SK-N-SH (cell line): ENCODE measurements at regions not wholly inside any gene's neighbourhood (a gene's known extent, or its start where the extent isn't known, plus 50 kb on each side); places are given as distances from the start of the nearest gene placed in this dataset.

Source experiments
- CTCF ChIA-PET: fragments of 300-600, 350-600 bp; formaldehyde crosslinking; extraction: SDS; loops from one replicate; lab custom pipeline; 2021; lab: Yijun Ruan, JAX
- POLR2A ChIA-PET: fragments of 350-600 bp; sonication (Branson Sonifier 250); formaldehyde crosslinking; extraction: SDS; loops from one replicate; lab custom pipeline; 2020; ENCODE audit warnings: antibody characterized with exemption, inconsistent platforms; lab: Yijun Ruan, JAX
- DNase-seq: peaks from one replicate; pipeline ENCODE4 v3.0.0; 2012
- H2AFZ ChIP-seq: fragments of 200-600 bp; sonication (generic); 2 replicates; pipeline ENCODE4 v1.8.1; 2016; ENCODE audit warnings: antibody characterized with exemption, mild to moderate bottlenecking, low read depth
- H3F3A ChIP-seq: fragments of 200-600 bp; sonication (generic); replicated peaks from 2 replicates; pipeline ENCODE3; 2016; ENCODE audit warnings: antibody characterized with exemption, mild to moderate bottlenecking; ENCODE audit not compliant: insufficient read depth
- H3K27ac ChIP-seq, 2 experiments: fragments of 200-500 bp in 1 of 2; fragments of 200-600 bp in 1 of 2; sonication (Bioruptor generic) in 1 of 2; sonication (generic), shearing (Covaris generic) in 1 of 2; 2 replicates each; pipeline versions ENCODE4 v1.5.1 to v1.6.1; 2014 to 2016; ENCODE audit warnings: low read depth in 2 of 2, inconsistent platforms in 1 of 2, low read length in 1 of 2, mild to moderate bottlenecking in 1 of 2, mixed read lengths in 1 of 2
- H3K27me3 ChIP-seq: fragments of 200-600 bp; sonication (generic), shearing (Covaris generic); 2 replicates; pipeline ENCODE4 v1.6.1; 2016; ENCODE audit warnings: mixed run types; ENCODE audit not compliant: insufficient read depth
- H3K36me3 ChIP-seq, 2 experiments: fragments of 200-500 bp in 1 of 2; fragments of 200-600 bp in 1 of 2; sonication (Bioruptor generic) in 1 of 2; sonication (generic) in 1 of 2; replicated peaks in 1 of 2; 2 replicates each; pipeline versions ENCODE3 to v1.5.1; 2014 to 2016; ENCODE audit warnings: low read length in 1 of 2, mild to moderate bottlenecking in 1 of 2; ENCODE audit not compliant: insufficient read depth in 2 of 2, control insufficient read depth in 1 of 2
- H3K4me1 ChIP-seq, 2 experiments: fragments of 200-500 bp in 1 of 2; fragments of 200-600 bp in 1 of 2; sonication (Bioruptor generic) in 1 of 2; sonication (generic), shearing (Covaris generic) in 1 of 2; 2 replicates each; pipeline versions ENCODE4 v1.5.1 to v1.6.1; 2014 to 2016; ENCODE audit warnings: low read depth in 1 of 2, low read length in 1 of 2, mixed run types in 1 of 2; ENCODE audit not compliant: insufficient read depth in 2 of 2, control insufficient read depth in 1 of 2
- H3K4me2 ChIP-seq: fragments of 200-600 bp; sonication (generic), shearing (Covaris generic); 2 replicates; pipeline ENCODE4 v1.6.1; 2017; ENCODE audit warnings: mixed run types
- H3K4me3 ChIP-seq, 2 experiments: fragments of 200-500 bp in 1 of 2; fragments of 200-600 bp in 1 of 2; sonication (Bioruptor generic) in 1 of 2; sonication (generic), shearing (Covaris generic) in 1 of 2; 2 replicates each; pipeline versions ENCODE4 v1.5.1 to v1.8.1; 2014 to 2016; ENCODE audit warnings: low read depth in 2 of 2, inconsistent platforms in 1 of 2, low read length in 1 of 2, mild to moderate bottlenecking in 1 of 2, mixed read lengths in 1 of 2, moderate library complexity in 1 of 2
- H3K79me2 ChIP-seq: fragments of 200-600 bp; sonication (generic); 2 replicates; pipeline ENCODE4 v1.8.1; 2017; ENCODE audit warnings: mild to moderate bottlenecking; ENCODE audit not compliant: insufficient read depth
- H3K9ac ChIP-seq: fragments of 200-600 bp; sonication (generic); 2 replicates; pipeline ENCODE4 v1.6.1; 2017; ENCODE audit warnings: mixed run types
- H3K9me2 ChIP-seq: fragments of 200-600 bp; sonication (generic); 2 replicates; pipeline ENCODE4 v1.6.1; 2017; ENCODE audit warnings: mixed run types
- H3K9me3 ChIP-seq: fragments of 200-600 bp; sonication (generic); 2 replicates; pipeline ENCODE4 v1.6.1; 2017; ENCODE audit warnings: mixed run types, mild to moderate bottlenecking, moderate library complexity
- H4K20me1 ChIP-seq: fragments of 200-600 bp; sonication (generic); 2 replicates; pipeline ENCODE4 v1.6.1; 2017; ENCODE audit warnings: mild to moderate bottlenecking, mixed run types; ENCODE audit not compliant: insufficient read depth
- CHD2 ChIP-seq: fragments of 150-350 bp; IDR thresholded peaks from 2 replicates; pipeline ENCODE4 v1.6.1; 2018; ENCODE audit warnings: low read length; ENCODE audit not compliant: partially characterized antibody
- ELF1 ChIP-seq: IDR thresholded peaks from 2 replicates; pipeline ENCODE4 v1.4.0; 2012
- EP300 ChIP-seq, 2 experiments: IDR thresholded peaks; 2 replicates each; pipeline versions ENCODE4 v1.4.0 to v1.6.1; 2012; ENCODE audit warnings: borderline replicate concordance in 1 of 2, low read depth in 1 of 2, low read length in 1 of 2
- EZH2phosphoT487 ChIP-seq: fragments of 200-600 bp; sonication (generic); IDR thresholded peaks from 2 replicates; pipeline ENCODE4 v1.6.1; 2017; ENCODE audit warnings: low read depth, mixed run types, mild to moderate bottlenecking, antibody characterized with exemption, moderate library complexity, borderline replicate concordance
- FOSL2 ChIP-seq: IDR thresholded peaks from 2 replicates; pipeline ENCODE4 v1.4.0; 2012; ENCODE audit warnings: low read depth, mild to moderate bottlenecking, moderate library complexity, borderline replicate concordance
- FOXJ3 ChIP-seq: sonication (generic); formaldehyde crosslinking; IDR thresholded peaks from 2 replicates; pipeline ENCODE4 v1.5.1; 2020; ENCODE audit warnings: mild to moderate bottlenecking, missing genetic modification reagents
- GABPA ChIP-seq: IDR thresholded peaks from 2 replicates; pipeline ENCODE4 v1.4.0; 2012; ENCODE audit warnings: low read depth, mild to moderate bottlenecking
- JUND ChIP-seq: IDR thresholded peaks from 2 replicates; pipeline ENCODE4 v1.4.0; 2012
- MEF2A ChIP-seq: IDR thresholded peaks from 2 replicates; pipeline ENCODE4 v1.4.0; 2012; ENCODE audit warnings: low read depth, borderline replicate concordance
- MXI1 ChIP-seq: IDR thresholded peaks from 2 replicates; pipeline ENCODE4 v1.6.1; 2012; ENCODE audit warnings: mild to moderate bottlenecking, low read depth, low read length, improper control_type of control experiment
- NFIC ChIP-seq: IDR thresholded peaks from 2 replicates; pipeline ENCODE4 v1.4.0; 2012; ENCODE audit warnings: borderline replicate concordance
- NRF1 ChIP-seq: IDR thresholded peaks from 2 replicates; pipeline ENCODE4 v1.6.1; 2012; ENCODE audit warnings: low read depth, mild to moderate bottlenecking, low read length
- POLR2AphosphoS5 ChIP-seq: IDR thresholded peaks from 2 replicates; pipeline ENCODE4 v1.6.1; 2012; ENCODE audit warnings: low read depth, low read length
- RFX5 ChIP-seq: IDR thresholded peaks from 2 replicates; pipeline ENCODE4 v1.6.1; 2012; ENCODE audit warnings: mild to moderate bottlenecking, improper control_type of control experiment, low read length
- SIN3A ChIP-seq: IDR thresholded peaks from 2 replicates; pipeline ENCODE4 v1.6.1; 2012; ENCODE audit warnings: low read depth, mild to moderate bottlenecking, low read length, moderate library complexity, borderline replicate concordance
- SMC3 ChIP-seq: IDR thresholded peaks from 2 replicates; pipeline ENCODE4 v1.6.1; 2012; ENCODE audit warnings: low read depth, low read length, improper control_type of control experiment
- TAF1 ChIP-seq: IDR thresholded peaks from 2 replicates; pipeline ENCODE4 v1.6.1; 2012; ENCODE audit warnings: low read depth, mild to moderate bottlenecking, low read length, moderate library complexity, borderline replicate concordance
- YY1 ChIP-seq: IDR thresholded peaks from 2 replicates; pipeline ENCODE4 v1.4.0; 2012; ENCODE audit warnings: low read depth, mild to moderate bottlenecking
- WGBS: methylation state at CpG from one replicate; pipeline ENCODE4 v1.1.6; 2017; ENCODE audit warnings: low lambda C conversion rate; 5-methylcytosine and 5-hydroxymethylcytosine counted together
- TF ChIP-seq, protein P1 (sequence below): IDR thresholded peaks from 2 replicates; pipeline ENCODE4 v1.4.0; 2012; ENCODE audit warnings: low read depth, borderline replicate concordance
- TF ChIP-seq, protein P2 (sequence below): IDR thresholded peaks from 2 replicates; pipeline ENCODE4 v1.4.0; 2012; ENCODE audit warnings: low read depth, borderline replicate concordance
- TF ChIP-seq, protein P3 (sequence below): fragments of 150-350 bp; IDR thresholded peaks from 2 replicates; pipeline ENCODE4 v1.6.1; 2016; ENCODE audit warnings: mild to moderate bottlenecking, low read depth, low read length
- TF ChIP-seq, protein P4 (sequence below): IDR thresholded peaks from 2 replicates; pipeline ENCODE4; 2012

DNA sequence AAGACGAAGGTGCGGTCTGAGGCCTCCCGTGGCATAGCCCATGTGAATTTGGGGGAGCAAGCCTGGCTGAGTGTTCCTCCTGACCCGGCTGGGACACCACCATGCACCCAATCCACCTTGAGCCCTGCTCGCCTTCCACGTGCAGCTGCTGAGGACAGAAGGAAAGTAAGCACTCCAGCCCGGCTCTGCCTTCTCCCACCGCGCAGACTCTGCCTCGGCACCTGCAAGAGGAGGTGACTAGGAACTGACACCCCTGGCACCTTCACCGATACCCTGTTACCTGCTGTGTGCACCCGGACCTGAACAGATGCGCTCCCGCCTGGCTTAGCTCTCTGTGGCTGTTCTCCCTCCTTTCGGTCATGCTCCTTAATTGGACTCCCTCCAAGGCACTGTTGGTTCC lies 57.0 kb upstream of the OPN4 start:
- H3F3A ChIP-seq: no peaks in the 10 kb centered on the region
- CTCF ChIA-PET: interaction anchor here (1.5 to 4.7 kb wide), 3 partner anchors 11 to 302 kb away, joined by 3 to 35 read pairs (median 3); no protein-coding TSS in a partner anchor
- WGBS: 79% methylated on average over 9 of the region's 15 CpGs
- H3K4me1 ChIP-seq: peaks cover 0 to 2% of the 10 kb centered on the region in 2 experiments; a peak in 1 of 4 replicates
- DNase-seq: no peak
- TF ChIP-seq GABPA (no peak), ELF1 (no peak), RFX5 (no peak), SMC3 (no peak), MXI1 (no peak), CHD2 (no peak), NFIC (no peak), YY1 (no peak), SIN3A (no peak), MEF2A (no peak), NRF1 (no peak), FOXJ3 (no peak), FOSL2 (no peak), TAF1 (no peak)
- TF ChIP-seq, protein P1, sequence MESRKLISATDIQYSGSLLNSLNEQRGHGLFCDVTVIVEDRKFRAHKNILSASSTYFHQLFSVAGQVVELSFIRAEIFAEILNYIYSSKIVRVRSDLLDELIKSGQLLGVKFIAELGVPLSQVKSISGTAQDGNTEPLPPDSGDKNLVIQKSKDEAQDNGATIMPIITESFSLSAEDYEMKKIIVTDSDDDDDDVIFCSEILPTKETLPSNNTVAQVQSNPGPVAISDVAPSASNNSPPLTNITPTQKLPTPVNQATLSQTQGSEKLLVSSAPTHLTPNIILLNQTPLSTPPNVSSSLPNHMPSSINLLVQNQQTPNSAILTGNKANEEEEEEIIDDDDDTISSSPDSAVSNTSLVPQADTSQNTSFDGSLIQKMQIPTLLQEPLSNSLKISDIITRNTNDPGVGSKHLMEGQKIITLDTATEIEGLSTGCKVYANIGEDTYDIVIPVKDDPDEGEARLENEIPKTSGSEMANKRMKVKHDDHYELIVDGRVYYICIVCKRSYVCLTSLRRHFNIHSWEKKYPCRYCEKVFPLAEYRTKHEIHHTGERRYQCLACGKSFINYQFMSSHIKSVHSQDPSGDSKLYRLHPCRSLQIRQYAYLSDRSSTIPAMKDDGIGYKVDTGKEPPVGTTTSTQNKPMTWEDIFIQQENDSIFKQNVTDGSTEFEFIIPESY: no peak
- TF ChIP-seq, protein P2, sequence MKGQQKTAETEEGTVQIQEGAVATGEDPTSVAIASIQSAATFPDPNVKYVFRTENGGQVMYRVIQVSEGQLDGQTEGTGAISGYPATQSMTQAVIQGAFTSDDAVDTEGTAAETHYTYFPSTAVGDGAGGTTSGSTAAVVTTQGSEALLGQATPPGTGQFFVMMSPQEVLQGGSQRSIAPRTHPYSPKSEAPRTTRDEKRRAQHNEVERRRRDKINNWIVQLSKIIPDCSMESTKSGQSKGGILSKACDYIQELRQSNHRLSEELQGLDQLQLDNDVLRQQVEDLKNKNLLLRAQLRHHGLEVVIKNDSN: no peak
- H3K9me3 ChIP-seq: no peaks in the 10 kb centered on the region
- POLR2A ChIA-PET: no interaction called here
- no peak overlapping the region for H3K27ac ChIP-seq
- no peak overlapping the region for H2AFZ ChIP-seq
- no peak overlapping the region for H3K4me2 ChIP-seq
- no peak overlapping the region for H3K9ac ChIP-seq
- H3K36me3 ChIP-seq: no peaks in the 10 kb centered on the region
- no peaks in the 10 kb centered on the region for H4K20me1 ChIP-seq
- H3K27me3 ChIP-seq: no peaks in the 10 kb centered on the region
- H3K9me2 ChIP-seq: no peaks in the 10 kb centered on the region
- H3K79me2 ChIP-seq: no peaks in the 10 kb centered on the region
- H3K4me3 ChIP-seq: no peak overlapping the region

DNA sequence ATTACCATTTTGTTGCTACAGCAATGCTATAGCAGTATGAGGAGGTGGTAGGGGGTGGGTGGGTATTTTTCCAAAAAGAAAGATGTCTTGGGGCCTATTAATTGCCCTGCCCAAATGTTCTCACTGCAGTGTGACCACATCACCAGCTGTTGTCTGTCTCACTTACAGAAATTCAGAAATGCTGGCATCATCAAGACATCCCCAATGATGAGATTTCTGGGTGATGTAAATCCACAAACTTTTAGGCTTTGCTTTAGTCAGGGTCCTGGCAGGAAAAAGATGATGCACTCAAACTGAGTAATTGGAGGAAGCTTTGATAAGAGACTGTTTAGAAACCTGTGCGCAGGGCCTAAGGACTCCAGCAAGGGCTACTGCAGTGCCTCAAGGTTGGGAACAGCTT lies 56.2 kb upstream of the OPN4 start:
- ChIA-PET CTCF (interaction anchor here (1.5 to 4.7 kb wide), 3 partner anchors 10 to 301 kb away, joined by 3 to 35 read pairs (median 3); no protein-coding TSS in a partner anchor), POLR2A (no interaction called here)
- H3K4me2 ChIP-seq: no peak overlapping the region
- H2AFZ ChIP-seq: no peak overlapping the region
- no peak for DNase-seq
- H3K4me1 ChIP-seq: peaks cover 0 to 2% of the 10 kb centered on the region in 2 experiments; a peak in 1 of 4 replicates
- H3K36me3 ChIP-seq: no peaks in the 10 kb centered on the region
- H3K79me2 ChIP-seq: no peaks in the 10 kb centered on the region
- no peaks in the 10 kb centered on the region for H3K27me3 ChIP-seq
- no peak for TF ChIP-seq EP300 (IDR thresholded peaks at IDR 0.05; ENCODE audit: borderline replicate concordance in 1 of 2, low read depth in 1 of 2, low read length in 1 of 2)
- TF ChIP-seq NRF1: no peak
- TF ChIP-seq EZH2phosphoT487: no peak
- no peak for TF ChIP-seq SIN3A
- TF ChIP-seq ELF1: no peak
- TF ChIP-seq YY1: no peak
- TF ChIP-seq, protein P3, sequence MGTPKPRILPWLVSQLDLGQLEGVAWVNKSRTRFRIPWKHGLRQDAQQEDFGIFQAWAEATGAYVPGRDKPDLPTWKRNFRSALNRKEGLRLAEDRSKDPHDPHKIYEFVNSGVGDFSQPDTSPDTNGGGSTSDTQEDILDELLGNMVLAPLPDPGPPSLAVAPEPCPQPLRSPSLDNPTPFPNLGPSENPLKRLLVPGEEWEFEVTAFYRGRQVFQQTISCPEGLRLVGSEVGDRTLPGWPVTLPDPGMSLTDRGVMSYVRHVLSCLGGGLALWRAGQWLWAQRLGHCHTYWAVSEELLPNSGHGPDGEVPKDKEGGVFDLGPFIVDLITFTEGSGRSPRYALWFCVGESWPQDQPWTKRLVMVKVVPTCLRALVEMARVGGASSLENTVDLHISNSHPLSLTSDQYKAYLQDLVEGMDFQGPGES: no peak
- no peak for TF ChIP-seq POLR2AphosphoS5
- TF ChIP-seq, protein P4, sequence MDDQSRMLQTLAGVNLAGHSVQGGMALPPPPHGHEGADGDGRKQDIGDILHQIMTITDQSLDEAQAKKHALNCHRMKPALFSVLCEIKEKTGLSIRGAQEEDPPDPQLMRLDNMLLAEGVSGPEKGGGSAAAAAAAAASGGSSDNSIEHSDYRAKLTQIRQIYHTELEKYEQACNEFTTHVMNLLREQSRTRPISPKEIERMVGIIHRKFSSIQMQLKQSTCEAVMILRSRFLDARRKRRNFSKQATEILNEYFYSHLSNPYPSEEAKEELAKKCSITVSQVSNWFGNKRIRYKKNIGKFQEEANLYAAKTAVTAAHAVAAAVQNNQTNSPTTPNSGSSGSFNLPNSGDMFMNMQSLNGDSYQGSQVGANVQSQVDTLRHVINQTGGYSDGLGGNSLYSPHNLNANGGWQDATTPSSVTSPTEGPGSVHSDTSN: no peak
- no peak for TF ChIP-seq JUND
- TF ChIP-seq, protein P2: no peak
- H4K20me1 ChIP-seq: no peaks in the 10 kb centered on the region
- H3K9ac ChIP-seq: no peak overlapping the region
- no peaks in the 10 kb centered on the region for H3F3A ChIP-seq
- no peaks in the 10 kb centered on the region for H3K9me2 ChIP-seq
- H3K4me3 ChIP-seq: no peak overlapping the region
- H3K9me3 ChIP-seq: no peaks in the 10 kb centered on the region
- 100% methylated on average over 1 of the region's 1 CpG for WGBS
- no peak overlapping the region for H3K27ac ChIP-seq
